ENCODE measurements at regions not wholly inside any gene's neighbourhood (a gene's known extent, or its start where the extent isn't known, plus 50 kb on each side); places are given as distances from the start of the nearest gene placed in this dataset.

DNA sequence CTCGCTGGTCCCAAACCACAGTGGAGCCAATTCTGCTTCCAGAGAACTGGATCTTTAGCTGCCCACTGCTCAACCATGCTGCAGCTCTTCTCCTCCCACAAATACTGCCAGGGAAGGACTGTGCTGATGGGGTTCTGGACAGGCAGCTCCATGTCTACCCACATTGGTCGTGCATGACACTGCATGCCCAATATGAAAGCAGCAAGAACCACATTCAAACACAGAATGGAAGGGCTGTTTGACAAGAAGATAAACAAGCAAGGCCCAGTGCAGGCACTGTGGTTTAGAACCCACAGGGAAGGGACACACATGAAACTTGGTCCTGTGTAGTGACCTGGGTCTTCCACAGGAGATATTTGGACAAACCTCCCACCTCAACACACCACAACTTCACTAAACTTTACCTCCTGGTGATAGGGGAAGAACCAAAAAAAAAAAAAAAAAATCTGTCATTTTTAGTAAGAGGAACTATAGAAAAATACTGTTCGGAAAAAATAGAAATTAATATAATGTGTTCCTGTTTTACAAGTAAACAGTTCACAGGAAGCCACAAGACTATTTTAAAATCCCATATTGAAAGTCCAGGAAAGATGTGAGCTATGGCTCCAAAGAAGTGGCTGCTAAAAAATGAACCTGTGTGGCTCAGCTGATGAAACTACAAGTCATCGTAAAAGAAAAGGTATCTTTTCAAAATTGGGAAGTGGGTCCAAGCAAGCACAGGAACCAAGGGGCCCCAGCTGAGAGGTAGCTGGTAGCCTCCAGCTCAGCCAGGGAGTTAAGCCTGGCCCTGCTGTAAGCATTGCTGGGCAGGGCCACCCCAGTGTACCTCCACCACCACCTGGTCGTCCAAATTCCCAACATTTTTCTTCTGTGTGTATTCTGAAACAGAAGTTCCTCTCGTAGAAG lies 77.7 kb upstream of the ACAN start:
- Histone ChIP-seq H3K27ac (ENCODE audit: low read depth) (no peak overlapping the region), H3K4me3 (no peak overlapping the region), H3K36me3 (ENCODE audit: insufficient read depth) (no peaks in the 10 kb centered on the region), H3K4me1 (ENCODE audit: insufficient read depth) (no peaks in the 10 kb centered on the region), H3K79me2 (replicated peaks; ENCODE audit: insufficient read depth) (no peaks in the 10 kb centered on the region), H2AFZ (no peak overlapping the region), H3F3A (replicated peaks; ENCODE audit: low read depth) (no peaks in the 10 kb centered on the region), H4K20me1 (replicated peaks; ENCODE audit: insufficient read depth) (no peaks in the 10 kb centered on the region), H3K9me2 (ENCODE audit: insufficient read depth) (peaks cover 8% of the 10 kb centered on the region; the same call in 1 of the 2 replicates), H3K27me3 (ENCODE audit: insufficient read depth) (no peaks in the 10 kb centered on the region), H3K4me2 (no peak overlapping the region)
- TF ChIP-seq, protein P1, sequence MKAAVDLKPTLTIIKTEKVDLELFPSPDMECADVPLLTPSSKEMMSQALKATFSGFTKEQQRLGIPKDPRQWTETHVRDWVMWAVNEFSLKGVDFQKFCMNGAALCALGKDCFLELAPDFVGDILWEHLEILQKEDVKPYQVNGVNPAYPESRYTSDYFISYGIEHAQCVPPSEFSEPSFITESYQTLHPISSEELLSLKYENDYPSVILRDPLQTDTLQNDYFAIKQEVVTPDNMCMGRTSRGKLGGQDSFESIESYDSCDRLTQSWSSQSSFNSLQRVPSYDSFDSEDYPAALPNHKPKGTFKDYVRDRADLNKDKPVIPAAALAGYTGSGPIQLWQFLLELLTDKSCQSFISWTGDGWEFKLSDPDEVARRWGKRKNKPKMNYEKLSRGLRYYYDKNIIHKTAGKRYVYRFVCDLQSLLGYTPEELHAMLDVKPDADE (IDR thresholded peaks at IDR 0.05) = no peak
- TF ChIP-seq ZNF114 (CRISPR knock-in tag; IDR thresholded peaks at IDR 0.05) (no peak), EZH2 (IDR thresholded peaks at IDR 0.05; ENCODE audit: low read depth, unreplicated experiment) (no peak), ZNF462 (CRISPR knock-in tag; IDR thresholded peaks at IDR 0.05) (no peak), POLR2AphosphoS5 (IDR thresholded peaks at IDR 0.05; ENCODE audit: low read depth) (no peak), STAT1 (IDR thresholded peaks at IDR 0.05; ENCODE audit: unreplicated experiment) (no peak), CTCF (conservative IDR thresholded peaks at IDR 0.05; ENCODE audit: low read depth in 2 of 2) (no peak), ZNF331 (CRISPR knock-in tag; IDR thresholded peaks at IDR 0.05; ENCODE audit: low read depth) (no peak), NANOG (IDR thresholded peaks at IDR 0.05; ENCODE audit: borderline replicate concordance) (no peak), JUNB (IDR thresholded peaks at IDR 0.05; ENCODE audit: unreplicated experiment) (no peak)
- TF ChIP-seq, protein P2, sequence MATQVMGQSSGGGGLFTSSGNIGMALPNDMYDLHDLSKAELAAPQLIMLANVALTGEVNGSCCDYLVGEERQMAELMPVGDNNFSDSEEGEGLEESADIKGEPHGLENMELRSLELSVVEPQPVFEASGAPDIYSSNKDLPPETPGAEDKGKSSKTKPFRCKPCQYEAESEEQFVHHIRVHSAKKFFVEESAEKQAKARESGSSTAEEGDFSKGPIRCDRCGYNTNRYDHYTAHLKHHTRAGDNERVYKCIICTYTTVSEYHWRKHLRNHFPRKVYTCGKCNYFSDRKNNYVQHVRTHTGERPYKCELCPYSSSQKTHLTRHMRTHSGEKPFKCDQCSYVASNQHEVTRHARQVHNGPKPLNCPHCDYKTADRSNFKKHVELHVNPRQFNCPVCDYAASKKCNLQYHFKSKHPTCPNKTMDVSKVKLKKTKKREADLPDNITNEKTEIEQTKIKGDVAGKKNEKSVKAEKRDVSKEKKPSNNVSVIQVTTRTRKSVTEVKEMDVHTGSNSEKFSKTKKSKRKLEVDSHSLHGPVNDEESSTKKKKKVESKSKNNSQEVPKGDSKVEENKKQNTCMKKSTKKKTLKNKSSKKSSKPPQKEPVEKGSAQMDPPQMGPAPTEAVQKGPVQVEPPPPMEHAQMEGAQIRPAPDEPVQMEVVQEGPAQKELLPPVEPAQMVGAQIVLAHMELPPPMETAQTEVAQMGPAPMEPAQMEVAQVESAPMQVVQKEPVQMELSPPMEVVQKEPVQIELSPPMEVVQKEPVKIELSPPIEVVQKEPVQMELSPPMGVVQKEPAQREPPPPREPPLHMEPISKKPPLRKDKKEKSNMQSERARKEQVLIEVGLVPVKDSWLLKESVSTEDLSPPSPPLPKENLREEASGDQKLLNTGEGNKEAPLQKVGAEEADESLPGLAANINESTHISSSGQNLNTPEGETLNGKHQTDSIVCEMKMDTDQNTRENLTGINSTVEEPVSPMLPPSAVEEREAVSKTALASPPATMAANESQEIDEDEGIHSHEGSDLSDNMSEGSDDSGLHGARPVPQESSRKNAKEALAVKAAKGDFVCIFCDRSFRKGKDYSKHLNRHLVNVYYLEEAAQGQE (IDR thresholded peaks at IDR 0.05; ENCODE audit: unreplicated experiment) = no peak
- Mint-ChIP-seq H3K36me3 (ENCODE audit: low read depth) (no peaks in the 10 kb centered on the region; the same call in 2 of the 3 replicates), H3K4me3 (no peak overlapping the region), H3K9me3 (no peaks in the 10 kb centered on the region; the same call in 2 of the 3 replicates), H3K27me3 (ENCODE audit: insufficient read depth, low read depth, poor library complexity) (peaks cover 6% of the 10 kb centered on the region), H3K27ac (no peak overlapping the region), H3K4me1 (no peaks in the 10 kb centered on the region)
- no peak for ATAC-seq
- DNase-seq (ENCODE audit: low spot score) = no peak

Data from GM23338 (cell line).